ENCODE measurements at regions not wholly inside any gene's neighbourhood (a gene's known extent, or its start where the extent isn't known, plus 50 kb on each side); places are given as distances from the start of the nearest gene placed in this dataset.

GRCh38 chr21:15283789-15284188 lies 219.0 kb upstream of the NRIP1 start:
- H3K4me3 ChIP-seq (ENCODE audit: low read length), result no peak overlapping the region
- no peak for TF ChIP-seq CTCF (conservative IDR thresholded peaks at IDR 0.05; ENCODE audit: low read length)
- no peak for DNase-seq (ENCODE audit: low read depth)

- DNase-seq (ENCODE audit: low read depth), result no peak
- H3K4me3 ChIP-seq (ENCODE audit: low read length), result no peak overlapping the region
- no peak for TF ChIP-seq CTCF (conservative IDR thresholded peaks at IDR 0.05; ENCODE audit: low read length)
Measured at GRCh38 chr21:15285556-15285955, 220.8 kb upstream of the NRIP1 start.

- TF ChIP-seq CTCF (conservative IDR thresholded peaks at IDR 0.05; ENCODE audit: low read length), result no peak
Measured at GRCh38 chr21:15289246-15289645, 224.4 kb upstream of the NRIP1 start.

GRCh38 chr21:15289896-15290841 lies 225.4 kb upstream of the NRIP1 start:
- H3K4me3 ChIP-seq (ENCODE audit: low read length), result peak overlapping the region; percentile 31
- peak; percentile 16 for DNase-seq (ENCODE audit: low read depth)
- no peak for TF ChIP-seq CTCF (conservative IDR thresholded peaks at IDR 0.05; ENCODE audit: low read length)

More at GRCh38 chr21:15289246-15289645, 224.4 kb upstream of the NRIP1 start:
- DNase-seq (ENCODE audit: low read depth), result no peak
- H3K4me3 ChIP-seq (ENCODE audit: low read length), result no peak overlapping the region

GRCh38 chr21:15291621-15292266 lies 226.9 kb upstream of the NRIP1 start:
- no peak overlapping the region for H3K4me3 ChIP-seq (ENCODE audit: low read length)
- no peak for TF ChIP-seq CTCF (conservative IDR thresholded peaks at IDR 0.05; ENCODE audit: low read length)
- DNase-seq (ENCODE audit: low read depth), result no peak

GRCh38 chr21:15293240-15293639 lies 228.4 kb upstream of the NRIP1 start:
- TF ChIP-seq CTCF (conservative IDR thresholded peaks at IDR 0.05; ENCODE audit: low read length), result no peak
- H3K4me3 ChIP-seq (ENCODE audit: low read length), result no peak overlapping the region
- peak; percentile 84 for DNase-seq (ENCODE audit: low read depth)
